NT2/D1 (cell line): ENCODE measurements at regions not wholly inside any gene's neighbourhood (a gene's known extent, or its start where the extent isn't known, plus 50 kb on each side); places are given as distances from the start of the nearest gene placed in this dataset.

Experiments
- DNase-seq: peaks from one replicate; pipeline ENCODE4 v3.0.0-alpha.2; 2011; ENCODE audit warnings: low read depth, low spot score
- H3K27me3 ChIP-seq: 2 replicates; pipeline ENCODE4 v1.6.0; 2011; ENCODE audit warnings: mild to moderate bottlenecking; ENCODE audit not compliant: insufficient read length, insufficient read depth
- H3K36me3 ChIP-seq: 2 replicates; pipeline ENCODE4 v1.6.1; 2011; ENCODE audit warnings: mild to moderate bottlenecking, low read length, mixed read lengths; ENCODE audit not compliant: insufficient read depth, insufficient read length
- H3K4me1 ChIP-seq: 2 replicates; pipeline ENCODE4 v1.5.1; 2011; ENCODE audit not compliant: insufficient read depth, insufficient read length
- H3K4me3 ChIP-seq: 2 replicates; pipeline ENCODE4 v1.5.1; 2011; ENCODE audit warnings: low read depth; ENCODE audit not compliant: insufficient read length
- H3K9ac ChIP-seq: 2 replicates; pipeline ENCODE4 v1.6.0; 2011; ENCODE audit warnings: low read depth; ENCODE audit not compliant: insufficient read length
- H3K9me3 ChIP-seq: 2 replicates; pipeline ENCODE4 v1.5.1; 2011; ENCODE audit warnings: mild to moderate bottlenecking, low read length; ENCODE audit not compliant: insufficient read depth
- SUZ12 ChIP-seq: IDR thresholded peaks from 2 replicates; pipeline ENCODE4 v1.6.1; 2011; ENCODE audit not compliant: insufficient read length, insufficient read depth; ENCODE audit errors: extremely low read depth
- YY1 ChIP-seq: IDR thresholded peaks from 2 replicates; pipeline ENCODE4 v1.6.1; 2011; ENCODE audit not compliant: insufficient read length, insufficient read depth
- ZNF274 ChIP-seq: IDR thresholded peaks from 2 replicates; pipeline ENCODE4 v1.6.1; 2011; ENCODE audit warnings: mild to moderate bottlenecking, low read depth, low read length

DNA sequence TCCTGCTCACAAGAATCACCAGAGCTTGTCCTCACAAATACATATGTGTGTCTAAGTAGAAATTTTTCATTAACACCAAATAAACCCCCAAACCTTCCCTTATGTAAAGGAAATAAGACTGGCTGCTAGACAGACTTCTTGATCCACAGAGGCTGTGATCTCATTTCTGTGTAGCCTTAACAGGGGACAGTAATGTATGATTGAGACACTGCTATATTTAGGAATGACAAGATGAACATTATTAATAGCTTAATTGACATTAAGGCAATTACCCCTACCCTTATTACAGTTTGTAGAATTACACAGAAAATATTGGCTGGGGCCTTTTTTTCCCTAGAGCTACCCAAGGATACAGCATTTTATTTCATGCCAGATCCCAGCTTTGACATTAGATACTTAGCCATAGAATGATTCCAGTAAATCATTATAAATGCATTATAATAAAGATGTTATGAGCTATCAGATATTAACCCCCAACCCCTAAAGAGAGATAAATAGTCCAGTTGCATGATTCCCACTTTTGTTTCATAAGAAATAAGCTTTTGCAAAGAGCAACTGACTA is 392.1 kb upstream of the HNRNPA3 start:
- DNase-seq = no peak
- Histone ChIP-seq H3K9me3 (no peaks in the 10 kb centered on the region), H3K4me3 (no peak overlapping the region), H3K9ac (no peak overlapping the region), H3K27me3 (no peaks in the 10 kb centered on the region), H3K36me3 (no peaks in the 10 kb centered on the region), H3K4me1 (no peaks in the 10 kb centered on the region)
- no peak for TF ChIP-seq YY1
- TF ChIP-seq ZNF274 = no peak
- TF ChIP-seq SUZ12 = no peak

DNA sequence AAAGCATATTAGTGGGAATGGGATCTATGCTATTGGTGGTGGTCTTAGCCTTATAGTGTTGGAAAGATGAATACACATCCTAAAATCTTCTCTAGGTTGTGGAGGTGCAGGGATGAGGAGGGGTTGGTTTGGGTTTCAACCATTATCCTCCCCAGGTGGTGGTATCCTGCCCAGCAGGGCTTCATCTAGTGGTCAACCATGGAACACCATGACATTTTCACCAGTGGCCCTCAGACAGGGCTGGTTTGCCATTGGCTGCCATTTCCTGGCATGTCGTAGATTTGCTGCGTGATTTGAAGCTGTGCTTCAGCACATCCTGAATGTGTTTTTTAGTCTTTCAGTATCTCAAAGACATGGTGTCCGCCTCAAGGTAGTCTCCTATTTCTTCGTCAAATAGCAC is 391.2 kb upstream of the HNRNPA3 start:
- DNase-seq = no peak

DNA sequence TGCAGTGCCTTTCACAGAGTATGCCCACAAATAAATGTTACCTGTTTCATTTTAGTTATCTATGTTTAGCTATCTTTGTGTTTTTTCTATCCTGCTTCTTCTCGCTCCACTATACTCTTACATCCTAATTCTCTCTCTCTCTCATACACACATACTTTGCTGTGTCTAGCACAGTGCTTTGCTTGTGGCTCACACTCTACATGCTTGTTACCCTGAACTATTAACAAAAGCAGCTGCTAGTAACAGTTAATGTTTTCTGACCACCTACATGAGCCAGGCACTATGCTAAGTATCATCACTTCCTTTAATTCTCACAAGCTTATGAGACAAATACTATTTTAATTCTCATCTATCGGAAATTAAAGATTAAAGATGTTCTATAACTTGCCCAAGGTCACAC is 390.5 kb upstream of the HNRNPA3 start:
- no peak for DNase-seq
- H3K9me3 ChIP-seq = no peaks in the 10 kb centered on the region
- no peak overlapping the region for H3K9ac ChIP-seq
- H3K4me1 ChIP-seq = no peaks in the 10 kb centered on the region
- no peaks in the 10 kb centered on the region for H3K27me3 ChIP-seq
- TF ChIP-seq SUZ12 = no peak
- TF ChIP-seq ZNF274 = no peak
- TF ChIP-seq YY1 = no peak
- no peaks in the 10 kb centered on the region for H3K36me3 ChIP-seq
- no peak overlapping the region for H3K4me3 ChIP-seq

More for the DNA sequence above, 391.2 kb upstream of the HNRNPA3 start:
- Histone ChIP-seq H3K9me3 (no peaks in the 10 kb centered on the region), H3K4me3 (no peak overlapping the region), H3K9ac (no peak overlapping the region), H3K27me3 (no peaks in the 10 kb centered on the region), H3K4me1 (no peaks in the 10 kb centered on the region), H3K36me3 (no peaks in the 10 kb centered on the region)
- TF ChIP-seq ZNF274 (no peak), YY1 (no peak), SUZ12 (no peak)

DNA sequence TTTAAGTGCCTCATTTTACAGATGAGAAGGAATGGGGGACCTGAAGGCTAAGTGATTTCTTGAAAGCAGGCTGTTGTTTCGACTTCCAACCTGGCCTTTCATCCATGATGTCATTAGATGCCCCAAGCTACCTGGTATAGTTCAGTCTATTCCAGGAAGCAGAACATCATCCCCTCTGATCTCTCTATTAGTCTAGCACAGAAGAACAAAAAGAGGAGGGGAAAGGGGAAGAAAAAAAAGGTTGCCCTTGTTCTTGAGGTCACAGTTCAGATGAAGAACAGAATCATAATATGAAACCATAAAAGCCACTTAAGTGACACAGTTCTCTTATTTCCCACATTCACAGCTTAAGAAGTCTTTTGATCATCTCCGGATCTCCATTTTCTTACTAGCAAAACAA is 386.2 kb upstream of the HNRNPA3 start:
- Histone ChIP-seq H3K9me3 (no peaks in the 10 kb centered on the region), H3K4me3 (no peak overlapping the region), H3K9ac (no peak overlapping the region), H3K4me1 (no peaks in the 10 kb centered on the region), H3K36me3 (no peaks in the 10 kb centered on the region), H3K27me3 (no peaks in the 10 kb centered on the region)
- TF ChIP-seq SUZ12 (no peak), YY1 (no peak), ZNF274 (no peak)
- no peak for DNase-seq

DNA sequence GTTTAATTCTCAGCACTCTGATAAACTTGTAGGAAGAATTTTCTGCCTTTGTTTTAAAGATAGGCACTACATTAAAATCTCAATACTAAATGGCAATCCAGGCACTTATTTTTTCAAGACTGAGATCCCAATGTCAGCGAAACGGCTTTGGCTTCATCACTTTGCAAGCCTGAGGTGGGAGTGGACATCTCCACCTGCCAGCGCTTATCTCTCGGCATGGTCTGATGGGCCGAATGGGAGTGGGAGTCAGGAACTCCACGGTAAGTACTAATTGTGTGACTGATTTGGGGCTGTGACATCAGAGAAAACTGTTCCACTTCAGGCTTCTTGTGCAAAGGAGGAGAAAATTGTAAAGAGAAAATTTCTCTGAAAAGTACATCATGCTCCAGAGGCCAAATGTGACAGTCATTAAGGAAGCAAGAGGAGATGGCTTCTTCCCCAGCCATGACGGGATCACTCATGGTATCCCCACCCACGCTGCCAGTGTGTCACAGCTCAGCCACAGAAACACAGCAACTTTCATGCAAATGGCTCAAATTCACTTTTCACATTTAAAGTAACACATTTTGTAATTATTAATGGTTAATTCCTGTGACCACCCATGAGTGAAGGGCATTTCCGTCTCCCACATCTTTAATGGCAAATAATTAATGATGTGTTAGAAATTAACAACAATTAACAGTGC is 385.5 kb upstream of the HNRNPA3 start:
- H3K9ac ChIP-seq = no peak overlapping the region
- no peak for TF ChIP-seq ZNF274
- TF ChIP-seq SUZ12 = no peak
- no peak for TF ChIP-seq YY1
- no peaks in the 10 kb centered on the region for H3K9me3 ChIP-seq
- H3K36me3 ChIP-seq = no peaks in the 10 kb centered on the region
- H3K27me3 ChIP-seq = no peaks in the 10 kb centered on the region
- H3K4me1 ChIP-seq = no peaks in the 10 kb centered on the region
- no peak for DNase-seq
- no peak overlapping the region for H3K4me3 ChIP-seq

DNA sequence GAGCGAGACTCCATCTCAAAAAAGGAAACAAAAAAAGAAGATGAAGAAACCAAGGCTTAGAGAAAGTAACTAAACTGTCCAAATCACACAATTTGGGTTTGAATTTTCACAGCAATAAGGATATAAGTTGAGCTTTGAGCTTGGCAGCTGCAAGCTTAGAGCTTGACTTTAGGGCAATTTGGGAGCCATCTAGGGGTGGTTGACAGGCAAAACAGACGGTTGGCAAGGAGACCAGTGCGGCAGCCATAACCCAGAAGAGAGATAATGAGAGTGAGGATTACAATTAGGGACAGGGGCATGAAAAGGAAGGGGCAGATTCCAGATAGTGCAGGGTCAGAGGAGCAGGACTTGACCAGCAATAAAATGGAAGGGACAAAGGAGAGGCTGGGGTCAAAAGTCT is 382.2 kb upstream of the HNRNPA3 start:
- DNase-seq = no peak
- Histone ChIP-seq H3K27me3 (no peaks in the 10 kb centered on the region), H3K9me3 (no peaks in the 10 kb centered on the region), H3K9ac (no peak overlapping the region), H3K4me3 (no peak overlapping the region), H3K36me3 (no peaks in the 10 kb centered on the region), H3K4me1 (no peaks in the 10 kb centered on the region)
- TF ChIP-seq YY1 (no peak), SUZ12 (no peak), ZNF274 (no peak)

DNA sequence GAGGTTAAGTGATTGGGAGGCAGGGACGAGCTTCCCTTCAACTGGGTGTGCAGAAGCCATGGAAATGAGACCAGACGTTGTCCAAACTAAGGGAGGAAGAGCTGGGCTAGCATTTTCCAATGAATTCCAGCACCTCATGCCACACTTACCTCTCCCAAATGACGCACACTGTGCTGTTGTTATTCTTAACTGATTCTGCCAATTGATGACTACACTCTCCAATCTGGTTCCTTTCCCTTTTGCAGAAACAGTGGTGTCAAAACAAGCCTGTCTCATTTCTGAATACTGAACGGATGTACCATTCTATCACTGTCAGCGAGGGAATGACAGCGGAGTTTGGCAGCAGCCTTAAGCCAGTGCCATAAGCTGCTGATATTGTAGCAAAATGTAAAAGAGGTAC is 380.5 kb upstream of the HNRNPA3 start:
- H3K36me3 ChIP-seq = no peaks in the 10 kb centered on the region
- H3K4me1 ChIP-seq = no peaks in the 10 kb centered on the region
- H3K27me3 ChIP-seq = no peaks in the 10 kb centered on the region
- DNase-seq = no peak
- TF ChIP-seq SUZ12 (no peak), YY1 (no peak), ZNF274 (no peak)
- no peak overlapping the region for H3K4me3 ChIP-seq
- H3K9me3 ChIP-seq = no peaks in the 10 kb centered on the region
- H3K9ac ChIP-seq = no peak overlapping the region

DNA sequence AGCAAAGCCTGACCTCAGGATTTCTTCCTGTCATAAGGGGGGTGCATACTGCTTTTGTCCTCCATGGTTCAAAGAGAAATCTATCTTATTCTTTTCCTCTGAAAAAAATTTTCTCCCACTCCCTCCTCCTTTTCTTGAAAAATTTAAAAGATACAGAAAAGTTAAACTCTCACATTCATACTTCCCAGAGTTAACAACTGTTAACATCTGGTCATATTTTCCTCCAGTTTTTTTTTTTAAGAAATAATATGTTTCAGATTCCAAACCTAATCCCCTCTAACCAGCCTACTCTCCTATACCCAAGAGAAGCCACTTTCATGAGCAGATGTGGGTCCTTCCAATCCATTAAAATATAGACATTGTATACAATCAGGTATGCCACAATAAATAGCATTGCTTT is 378.9 kb upstream of the HNRNPA3 start:
- H3K9me3 ChIP-seq = no peaks in the 10 kb centered on the region
- no peak overlapping the region for H3K9ac ChIP-seq
- no peaks in the 10 kb centered on the region for H3K36me3 ChIP-seq
- no peak overlapping the region for H3K4me3 ChIP-seq
- H3K4me1 ChIP-seq = no peaks in the 10 kb centered on the region
- TF ChIP-seq ZNF274 = no peak
- no peak for TF ChIP-seq YY1
- no peak for TF ChIP-seq SUZ12
- H3K27me3 ChIP-seq = no peaks in the 10 kb centered on the region
- no peak for DNase-seq
